ENCODE measurements at regions not wholly inside any gene's neighbourhood (a gene's known extent, or its start where the extent isn't known, plus 50 kb on each side); places are given as distances from the start of the nearest gene placed in this dataset.

DNA sequence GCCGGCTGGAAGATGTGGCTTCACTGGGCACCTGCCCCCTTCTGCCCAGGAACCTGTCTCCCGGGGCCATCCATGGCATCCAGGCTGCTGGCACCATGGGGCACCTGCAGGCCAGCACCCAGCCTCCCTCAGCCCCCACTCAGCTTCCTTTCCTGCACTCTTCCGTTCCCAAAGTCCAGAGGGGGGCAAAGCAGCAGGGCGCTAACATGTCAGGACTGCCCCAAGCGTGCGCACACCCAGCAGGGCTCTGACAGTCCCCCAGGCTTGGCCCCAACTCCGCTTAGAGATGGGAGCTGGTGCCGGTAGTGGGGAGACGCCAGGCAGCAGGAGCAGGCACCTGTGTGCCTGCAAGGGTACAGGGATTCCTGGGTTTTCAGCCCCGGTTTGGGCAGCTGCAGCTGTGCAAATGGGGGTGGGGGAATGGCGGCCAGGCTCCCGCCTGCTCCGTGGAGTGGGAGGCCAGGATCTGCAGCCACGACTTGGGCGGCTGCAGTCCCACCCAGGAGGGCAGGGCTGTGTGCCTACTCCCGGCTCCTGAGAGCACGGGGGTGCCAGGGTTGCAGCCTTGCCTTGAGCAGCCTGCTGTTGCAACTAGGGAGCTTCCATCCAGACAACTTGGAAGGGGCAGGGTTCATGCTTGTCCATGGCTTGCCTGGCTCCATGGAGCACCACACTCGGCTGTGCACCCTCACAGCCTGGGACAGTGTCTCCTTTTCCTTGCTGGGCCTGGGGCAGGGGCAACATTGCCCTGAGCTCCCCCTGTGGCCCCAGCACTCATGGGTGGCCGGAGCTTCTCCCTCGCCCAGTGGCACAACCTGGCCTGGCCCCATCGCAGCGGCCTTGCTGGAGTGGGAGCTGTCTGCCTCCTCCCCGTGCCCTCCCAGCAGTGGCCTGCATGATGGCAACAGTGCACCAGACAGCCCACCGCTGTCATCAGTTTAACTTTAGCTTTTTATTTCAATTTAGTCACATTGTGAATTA, 561.1 kb downstream of the MTRR start:
- TF ChIP-seq REST (IDR thresholded peaks at IDR 0.05; ENCODE audit: insufficient read depth in 1 of 2, low read depth in 2 of 2, low read length in 2 of 2) (no peak), TAF1 (IDR thresholded peaks at IDR 0.05; ENCODE audit: borderline replicate concordance, insufficient read depth, low read length) (no peak), SIN3A (IDR thresholded peaks at IDR 0.05; ENCODE audit: borderline replicate concordance, insufficient read depth, low read length) (no peak), FOXP2 (optimal IDR thresholded peaks at IDR 0.05; ENCODE audit: borderline replicate concordance, extremely low read depth, extremely low read length, insufficient read depth) (no peak), POLR2AphosphoS5 (IDR thresholded peaks at IDR 0.05; ENCODE audit: low read depth, low read length) (no peak)

DNA sequence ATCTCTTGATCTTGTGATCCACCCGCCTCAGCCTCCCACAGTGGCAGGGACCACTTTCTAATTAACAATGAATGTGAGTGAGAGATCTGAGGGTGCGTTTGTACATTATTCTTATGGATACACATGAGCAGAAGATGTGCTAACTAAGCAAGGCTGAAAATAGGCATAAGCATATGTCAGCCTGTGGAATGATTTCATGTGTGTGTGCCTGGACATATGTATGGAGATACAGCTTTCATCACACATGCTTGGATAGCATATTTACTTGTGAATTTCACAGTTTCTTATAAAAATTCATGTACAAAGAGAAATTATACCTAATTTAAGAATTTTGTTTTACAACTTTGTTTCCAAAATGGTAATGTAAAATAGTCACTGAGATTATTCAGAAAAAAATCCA, 565.6 kb downstream of the MTRR start:
- TF ChIP-seq REST (IDR thresholded peaks at IDR 0.05; ENCODE audit: insufficient read depth in 1 of 2, low read depth in 2 of 2, low read length in 2 of 2) (no peak), POLR2AphosphoS5 (IDR thresholded peaks at IDR 0.05; ENCODE audit: low read depth, low read length) (no peak), SIN3A (IDR thresholded peaks at IDR 0.05; ENCODE audit: borderline replicate concordance, insufficient read depth, low read length) (no peak), FOXP2 (optimal IDR thresholded peaks at IDR 0.05; ENCODE audit: borderline replicate concordance, extremely low read depth, extremely low read length, insufficient read depth) (no peak), TAF1 (IDR thresholded peaks at IDR 0.05; ENCODE audit: borderline replicate concordance, insufficient read depth, low read length) (no peak)

- TF ChIP-seq FOXP2 (optimal IDR thresholded peaks at IDR 0.05; ENCODE audit: borderline replicate concordance, extremely low read depth, extremely low read length, insufficient read depth) = no peak
- no peak for TF ChIP-seq SIN3A (IDR thresholded peaks at IDR 0.05; ENCODE audit: borderline replicate concordance, insufficient read depth, low read length)
- no peak for TF ChIP-seq POLR2AphosphoS5 (IDR thresholded peaks at IDR 0.05; ENCODE audit: low read depth, low read length)
- no peak for TF ChIP-seq TAF1 (IDR thresholded peaks at IDR 0.05; ENCODE audit: borderline replicate concordance, insufficient read depth, low read length)
- TF ChIP-seq REST (IDR thresholded peaks at IDR 0.05; ENCODE audit: insufficient read depth in 1 of 2, low read depth in 2 of 2, low read length in 2 of 2) = no peak
These were observed 568.0 kb downstream of the MTRR start for GRCh38 chr5:8436924-8437323.

DNA sequence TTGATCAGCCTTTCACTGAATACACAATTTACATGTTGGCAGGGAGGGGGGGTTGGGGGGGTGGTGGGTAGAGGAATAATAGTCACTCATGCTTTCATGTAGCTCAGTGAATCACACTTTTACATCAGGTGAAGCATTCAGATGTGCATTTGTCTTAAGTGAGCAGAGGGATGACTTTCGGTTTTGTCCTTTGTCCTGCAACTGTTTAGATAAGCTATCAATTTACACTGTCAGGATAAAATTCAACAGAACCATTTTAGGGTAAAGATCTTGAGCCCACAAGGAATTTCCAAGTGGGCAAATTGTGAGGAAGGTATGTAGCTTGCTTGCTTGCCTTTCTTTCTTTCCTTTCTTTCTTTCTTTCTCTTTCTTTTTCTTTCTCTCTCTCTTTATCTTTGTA, 576.2 kb downstream of the MTRR start:
- TF ChIP-seq FOXP2 (optimal IDR thresholded peaks at IDR 0.05; ENCODE audit: borderline replicate concordance, extremely low read depth, extremely low read length, insufficient read depth) (no peak), POLR2AphosphoS5 (IDR thresholded peaks at IDR 0.05; ENCODE audit: low read depth, low read length) (no peak), TAF1 (IDR thresholded peaks at IDR 0.05; ENCODE audit: borderline replicate concordance, insufficient read depth, low read length) (no peak), SIN3A (IDR thresholded peaks at IDR 0.05; ENCODE audit: borderline replicate concordance, insufficient read depth, low read length) (no peak), REST (IDR thresholded peaks at IDR 0.05; ENCODE audit: insufficient read depth in 1 of 2, low read depth in 2 of 2, low read length in 2 of 2) (no peak)

All from PFSK-1 (cell line).